ENCODE measurements at regions not wholly inside any gene's neighbourhood (a gene's known extent, or its start where the extent isn't known, plus 50 kb on each side); places are given as distances from the start of the nearest gene placed in this dataset.

GRCh38 chr9:79151791-79152190 lies 420.0 kb upstream of the TLE4 start:
- TF ChIP-seq, protein P1, sequence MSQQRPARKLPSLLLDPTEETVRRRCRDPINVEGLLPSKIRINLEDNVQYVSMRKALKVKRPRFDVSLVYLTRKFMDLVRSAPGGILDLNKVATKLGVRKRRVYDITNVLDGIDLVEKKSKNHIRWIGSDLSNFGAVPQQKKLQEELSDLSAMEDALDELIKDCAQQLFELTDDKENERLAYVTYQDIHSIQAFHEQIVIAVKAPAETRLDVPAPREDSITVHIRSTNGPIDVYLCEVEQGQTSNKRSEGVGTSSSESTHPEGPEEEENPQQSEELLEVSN (IDR thresholded peaks at IDR 0.05; ENCODE audit: borderline replicate concordance, low read depth), result no peak
- TF ChIP-seq RFX5 (IDR thresholded peaks at IDR 0.05), result no peak
- no peak for TF ChIP-seq POLR2A (IDR thresholded peaks at IDR 0.05; ENCODE audit: low read length)
- TF ChIP-seq ATOH8 (CRISPR knock-in tag; IDR thresholded peaks at IDR 0.05; ENCODE audit: low read depth), result no peak
- TF ChIP-seq HDAC2 (IDR thresholded peaks at IDR 0.05), result no peak
